ENCODE measurements at regions not wholly inside any gene's neighbourhood (a gene's known extent, or its start where the extent isn't known, plus 50 kb on each side); places are given as distances from the start of the nearest gene placed in this dataset.
"Not testable (repeated sequence)": the region's sequence is repeated elsewhere in the genome, so short reads cannot be mapped to it uniquely, and the experiment has no call there.

- TF ChIP-seq EZH2 (IDR thresholded peaks at IDR 0.05; ENCODE audit: insufficient read depth, low read length): no peak
- no peak for TF ChIP-seq CTCF (IDR thresholded peaks at IDR 0.05; ENCODE audit: insufficient read depth, low read depth, low read length)
- Mint-ChIP-seq H3K27me3 (ENCODE audit: low read depth, unreplicated experiment) (no peaks in the 10 kb centered on the region), H3K4me1 (ENCODE audit: low read depth, unreplicated experiment) (no peaks in the 10 kb centered on the region), H3K4me3 (ENCODE audit: unreplicated experiment) (no peak overlapping the region), H3K27ac (ENCODE audit: unreplicated experiment) (no peak overlapping the region), H3K9me3 (ENCODE audit: unreplicated experiment) (no peaks in the 10 kb centered on the region), H3K36me3 (ENCODE audit: low read depth, unreplicated experiment) (no peaks in the 10 kb centered on the region)
- Histone ChIP-seq H4K20me1 (ENCODE audit: insufficient read depth, low read length) (no peaks in the 10 kb centered on the region), H3K4me1 (ENCODE audit: insufficient read depth, low read length) (no peaks in the 10 kb centered on the region), H3K4me3 (ENCODE audit: insufficient read depth, low read depth, low read length) (no peak overlapping the region), H2AFZ (ENCODE audit: low read depth, low read length) (no peak overlapping the region), H3K4me2 (ENCODE audit: low read length) (no peak overlapping the region), H3K36me3 (ENCODE audit: insufficient read depth, low read length) (no peaks in the 10 kb centered on the region), H3K9ac (ENCODE audit: low read length) (no peak overlapping the region), H3K27me3 (ENCODE audit: insufficient read depth, low read length) (no peaks in the 10 kb centered on the region), H3K79me2 (ENCODE audit: insufficient read depth, low read length) (no peaks in the 10 kb centered on the region), H3K27ac (ENCODE audit: low read depth, low read length) (no peak overlapping the region), H3K9me3 (ENCODE audit: insufficient read depth, low read depth, low read length) (no peaks in the 10 kb centered on the region)
- DNase-seq (ENCODE audit: low read depth) (no peak), FAIRE-seq (no peak)
Measured at GRCh38 chr9:84075004-84075403, 94.4 kb downstream of the RMI1 start.

GRCh38 chr9:84076384-84076783, 95.8 kb downstream of the RMI1 start:
- no peak for TF ChIP-seq CTCF (IDR thresholded peaks at IDR 0.05; ENCODE audit: insufficient read depth, low read depth, low read length)
- TF ChIP-seq EZH2 (IDR thresholded peaks at IDR 0.05; ENCODE audit: insufficient read depth, low read length): no peak
- FAIRE-seq: no peak
- no peak overlapping the region for H3K4me2 ChIP-seq (ENCODE audit: low read length)

GRCh38 chr9:84077816-84078215, 97.2 kb downstream of the RMI1 start:
- H3K27me3 Mint-ChIP-seq (ENCODE audit: low read depth, unreplicated experiment); H3K4me2 ChIP-seq (ENCODE audit: low read length); H3K9me3 ChIP-seq (ENCODE audit: insufficient read depth, low read depth, low read length); H3K36me3 Mint-ChIP-seq (ENCODE audit: low read depth, unreplicated experiment); FAIRE-seq; DNase-seq (ENCODE audit: low read depth); H3K4me3 ChIP-seq (ENCODE audit: insufficient read depth, low read depth, low read length); H2AFZ ChIP-seq (ENCODE audit: low read depth, low read length); H3K4me3 Mint-ChIP-seq (ENCODE audit: unreplicated experiment); H4K20me1 ChIP-seq (ENCODE audit: insufficient read depth, low read length); H3K9ac ChIP-seq (ENCODE audit: low read length); H3K27ac ChIP-seq (ENCODE audit: low read depth, low read length); H3K27ac Mint-ChIP-seq (ENCODE audit: unreplicated experiment); H3K79me2 ChIP-seq (ENCODE audit: insufficient read depth, low read length); H3K4me1 ChIP-seq (ENCODE audit: insufficient read depth, low read length); H3K9me3 Mint-ChIP-seq (ENCODE audit: unreplicated experiment); H3K27me3 ChIP-seq (ENCODE audit: insufficient read depth, low read length); H3K36me3 ChIP-seq (ENCODE audit: insufficient read depth, low read length); H3K4me1 Mint-ChIP-seq (ENCODE audit: low read depth, unreplicated experiment): not testable (repeated sequence)

More at GRCh38 chr9:84076384-84076783, 95.8 kb downstream of the RMI1 start:
- Histone ChIP-seq H3K9me3 (ENCODE audit: insufficient read depth, low read depth, low read length) (no peaks in the 10 kb centered on the region), H3K9ac (ENCODE audit: low read length) (no peak overlapping the region), H3K79me2 (ENCODE audit: insufficient read depth, low read length) (no peaks in the 10 kb centered on the region), H2AFZ (ENCODE audit: low read depth, low read length) (no peak overlapping the region), H3K36me3 (ENCODE audit: insufficient read depth, low read length) (no peaks in the 10 kb centered on the region), H3K4me3 (ENCODE audit: insufficient read depth, low read depth, low read length) (no peak overlapping the region), H3K27ac (ENCODE audit: low read depth, low read length) (no peak overlapping the region), H3K4me1 (ENCODE audit: insufficient read depth, low read length) (no peaks in the 10 kb centered on the region), H4K20me1 (ENCODE audit: insufficient read depth, low read length) (no peaks in the 10 kb centered on the region), H3K27me3 (ENCODE audit: insufficient read depth, low read length) (no peaks in the 10 kb centered on the region)
- H3K27ac Mint-ChIP-seq (ENCODE audit: unreplicated experiment): no peak overlapping the region
- DNase-seq (ENCODE audit: low read depth): no peak
- H3K4me3 Mint-ChIP-seq (ENCODE audit: unreplicated experiment): no peak overlapping the region
- H3K4me1 Mint-ChIP-seq (ENCODE audit: low read depth, unreplicated experiment): no peaks in the 10 kb centered on the region
- H3K36me3 Mint-ChIP-seq (ENCODE audit: low read depth, unreplicated experiment): no peaks in the 10 kb centered on the region
- H3K27me3 Mint-ChIP-seq (ENCODE audit: low read depth, unreplicated experiment): no peaks in the 10 kb centered on the region
- no peaks in the 10 kb centered on the region for H3K9me3 Mint-ChIP-seq (ENCODE audit: unreplicated experiment)

Measured in astrocyte (in vitro differentiated cells and primary cell).